ENCODE measurements at regions not wholly inside any gene's neighbourhood (a gene's known extent, or its start where the extent isn't known, plus 50 kb on each side); places are given as distances from the start of the nearest gene placed in this dataset.

GRCh38 chr21:34298534-34299167 is 65.2 kb upstream of the KCNE2 start:
- no peak for TF ChIP-seq POLR2A (IDR thresholded peaks at IDR 0.05)
- TF ChIP-seq CTCF (IDR thresholded peaks at IDR 0.05) = no peak
- no peak for TF ChIP-seq EP300 (IDR thresholded peaks at IDR 0.05; ENCODE audit: low read depth)
